Peyer's patch (tissue), 4 donors: ENCODE measurements at regions not wholly inside any gene's neighbourhood (a gene's known extent, or its start where the extent isn't known, plus 50 kb on each side); places are given as distances from the start of the nearest gene placed in this dataset.

Experiments
- DNase-seq, 3 donors: peaks; one replicate each; pipeline ENCODE4 v3.0.0-alpha.2; 2017 to 2019
- H3K27ac ChIP-seq, 4 donors: fragments of 200-600 bp; sonication (generic); one replicate each; pipeline ENCODE4 v1.5.1; 2016 to 2019
- H3K27me3 ChIP-seq, 2 donors: fragments of 200-600 bp; sonication (generic); one replicate each; pipeline ENCODE4 v1.5.1; 2019
- H3K36me3 ChIP-seq, 3 donors: fragments of 200-600 bp; sonication (generic); one replicate each; pipeline ENCODE4 v1.5.1; 2016 to 2019
- H3K4me1 ChIP-seq, 4 donors: fragments of 200-600 bp; sonication (generic); one replicate each; pipeline ENCODE4 v1.5.1; 2016 to 2019
- H3K4me3 ChIP-seq, 4 donors: fragments of 200-600 bp; sonication (generic); 1 replicate in 3 of 4; 2 replicates in 1 of 4; pipeline ENCODE4 v1.5.1; 2016 to 2019; ENCODE audit warnings: mild to moderate bottlenecking in 1 of 4
- H3K9me3 ChIP-seq, 4 donors: fragments of 200-600 bp; sonication (generic); one replicate each; pipeline ENCODE4 v1.5.1; 2016 to 2019; ENCODE audit warnings: mild to moderate bottlenecking in 1 of 4
- POLR2A ChIP-seq, 2 donors: fragments of 450-650 bp; IDR thresholded peaks; one replicate each; pipeline ENCODE4 v1.5.1; 2017; ENCODE audit warnings: antibody characterized with exemption in 2 of 2, mild to moderate bottlenecking in 2 of 2, moderate library complexity in 2 of 2
- TF ChIP-seq, protein P1 (sequence below), 6 experiments: fragments of 450-650 bp in 4 of 6; fragments of 200-600 bp in 2 of 6; sonication (generic) in 1 of 6; IDR thresholded peaks; one replicate each; pipeline ENCODE4 v1.5.1; 2017 to 2019; ENCODE audit warnings: antibody characterized with exemption in 6 of 6, mild to moderate bottlenecking in 3 of 6, moderate library complexity in 1 of 6

DNA sequence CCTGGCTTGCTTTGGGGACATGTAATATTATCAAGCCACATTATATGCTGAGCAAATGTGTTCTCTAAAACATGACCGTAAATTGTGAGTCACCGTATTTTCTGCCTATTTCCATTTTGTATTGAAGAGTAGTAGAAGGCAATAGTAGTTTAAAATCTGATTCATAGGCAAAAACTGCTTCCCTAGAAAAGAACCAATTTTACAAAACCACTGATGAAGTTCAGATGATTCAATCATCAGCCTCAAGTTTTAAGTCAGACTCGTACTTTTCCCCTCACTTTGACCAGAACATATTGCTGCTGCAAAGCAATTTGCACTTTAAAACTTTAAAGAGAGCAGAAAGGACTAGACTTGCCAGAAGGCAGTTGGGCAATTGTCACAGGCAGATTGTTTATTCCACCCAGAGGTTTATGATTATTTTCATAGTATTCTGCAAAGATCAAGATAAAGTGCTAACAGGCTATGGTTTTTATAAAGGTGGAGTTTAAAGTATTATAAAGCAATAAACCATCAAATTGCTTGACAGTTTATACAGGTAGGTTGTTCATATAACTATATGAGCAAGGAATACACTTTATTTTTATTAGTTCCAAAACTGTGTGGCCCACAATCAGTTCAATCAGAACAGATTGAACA is 168.2 kb downstream of the ETV1 start:
- TF ChIP-seq, protein P1, sequence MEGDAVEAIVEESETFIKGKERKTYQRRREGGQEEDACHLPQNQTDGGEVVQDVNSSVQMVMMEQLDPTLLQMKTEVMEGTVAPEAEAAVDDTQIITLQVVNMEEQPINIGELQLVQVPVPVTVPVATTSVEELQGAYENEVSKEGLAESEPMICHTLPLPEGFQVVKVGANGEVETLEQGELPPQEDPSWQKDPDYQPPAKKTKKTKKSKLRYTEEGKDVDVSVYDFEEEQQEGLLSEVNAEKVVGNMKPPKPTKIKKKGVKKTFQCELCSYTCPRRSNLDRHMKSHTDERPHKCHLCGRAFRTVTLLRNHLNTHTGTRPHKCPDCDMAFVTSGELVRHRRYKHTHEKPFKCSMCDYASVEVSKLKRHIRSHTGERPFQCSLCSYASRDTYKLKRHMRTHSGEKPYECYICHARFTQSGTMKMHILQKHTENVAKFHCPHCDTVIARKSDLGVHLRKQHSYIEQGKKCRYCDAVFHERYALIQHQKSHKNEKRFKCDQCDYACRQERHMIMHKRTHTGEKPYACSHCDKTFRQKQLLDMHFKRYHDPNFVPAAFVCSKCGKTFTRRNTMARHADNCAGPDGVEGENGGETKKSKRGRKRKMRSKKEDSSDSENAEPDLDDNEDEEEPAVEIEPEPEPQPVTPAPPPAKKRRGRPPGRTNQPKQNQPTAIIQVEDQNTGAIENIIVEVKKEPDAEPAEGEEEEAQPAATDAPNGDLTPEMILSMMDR (IDR thresholded peaks at IDR 0.05) = no peak
- no peak for TF ChIP-seq POLR2A (IDR thresholded peaks at IDR 0.05)
- no peaks in the 10 kb centered on the region for H3K27me3 ChIP-seq
- no peaks in the 10 kb centered on the region for H3K4me1 ChIP-seq
- H3K4me3 ChIP-seq = no peak overlapping the region
- no peaks in the 10 kb centered on the region for H3K9me3 ChIP-seq
- no peak overlapping the region for H3K27ac ChIP-seq
- no peaks in the 10 kb centered on the region for H3K36me3 ChIP-seq
- DNase-seq = no peak

- TF ChIP-seq POLR2A (IDR thresholded peaks at IDR 0.05) = no peak
- TF ChIP-seq, protein P1 (IDR thresholded peaks at IDR 0.05) = no peak
- no peak for DNase-seq
- Histone ChIP-seq H3K9me3 (no peaks in the 10 kb centered on the region), H3K36me3 (no peaks in the 10 kb centered on the region), H3K27ac (no peak overlapping the region), H3K4me3 (no peak overlapping the region), H3K4me1 (no peaks in the 10 kb centered on the region), H3K27me3 (no peaks in the 10 kb centered on the region)
These were observed 166.8 kb downstream of the ETV1 start for GRCh38 chr7:13822678-13823077.

DNA sequence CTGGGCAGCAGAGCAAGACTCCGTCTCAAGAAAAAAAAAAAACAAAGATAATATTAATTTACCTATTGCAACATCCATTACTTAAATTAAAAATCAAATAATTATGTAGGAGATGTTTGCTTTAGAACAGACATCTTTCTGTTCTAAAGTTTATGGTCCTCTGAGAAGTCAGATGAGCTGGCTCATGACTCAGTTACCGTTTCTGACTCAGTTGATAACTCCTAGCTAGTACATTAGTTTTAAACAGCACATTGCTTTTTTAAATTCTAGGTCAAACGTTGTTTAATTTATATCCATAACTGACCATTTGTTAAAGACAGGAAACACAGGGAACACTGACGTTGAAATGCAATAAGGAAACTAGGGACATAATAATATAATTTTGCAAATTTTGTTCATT is 162.7 kb downstream of the ETV1 start:
- Histone ChIP-seq H3K27me3 (no peaks in the 10 kb centered on the region), H3K4me3 (no peak overlapping the region), H3K36me3 (no peaks in the 10 kb centered on the region), H3K9me3 (no peaks in the 10 kb centered on the region), H3K4me1 (peaks cover 0 to 5% (median 0%) of the 10 kb centered on the region in 4 donors), H3K27ac (no peak overlapping the region)
- no peak for DNase-seq
- TF ChIP-seq, protein P1 (IDR thresholded peaks at IDR 0.05) = no peak
- no peak for TF ChIP-seq POLR2A (IDR thresholded peaks at IDR 0.05)

DNA sequence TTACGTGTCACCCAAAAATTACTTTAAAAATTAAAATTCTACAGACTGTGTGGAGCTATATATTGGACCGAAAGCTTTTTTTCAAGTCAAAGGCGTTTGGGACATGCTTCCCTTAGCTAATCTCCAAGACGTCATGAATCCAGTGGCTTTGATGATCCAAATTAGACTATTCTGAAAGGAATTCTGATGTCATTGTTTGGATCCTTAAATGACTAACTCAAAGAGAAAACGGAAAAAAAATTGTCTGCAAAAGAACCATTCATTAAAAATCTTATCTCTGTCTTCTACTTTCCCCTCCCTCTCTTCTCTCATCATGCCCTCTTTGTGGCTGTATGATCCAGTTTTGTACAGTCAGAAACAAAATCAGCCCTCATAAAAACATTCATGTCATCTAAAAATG is 161.8 kb downstream of the ETV1 start:
- H3K27ac ChIP-seq = no peak overlapping the region
- DNase-seq = no peak

DNA sequence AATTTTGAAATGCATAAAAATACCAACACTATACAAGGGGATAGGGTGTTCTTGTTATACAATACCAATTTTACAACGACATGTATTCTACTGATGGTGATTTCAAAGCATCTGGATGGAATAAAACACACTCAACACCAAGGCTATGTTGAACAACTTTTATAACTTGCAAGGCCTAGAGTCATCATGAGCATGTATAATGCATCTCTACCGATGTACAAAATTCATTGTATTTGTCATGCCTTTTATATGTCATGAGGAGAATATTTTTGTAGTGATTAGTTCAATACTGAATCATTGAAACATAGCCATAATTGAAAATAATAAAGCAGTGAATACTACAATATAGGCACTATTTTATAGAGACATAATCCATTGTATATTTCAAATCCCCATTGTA is 160.2 kb downstream of the ETV1 start:
- no peaks in the 10 kb centered on the region for H3K27me3 ChIP-seq
- H3K27ac ChIP-seq = no peak overlapping the region
- TF ChIP-seq, protein P1 (IDR thresholded peaks at IDR 0.05) = no peak
- no peak for TF ChIP-seq POLR2A (IDR thresholded peaks at IDR 0.05)
- H3K4me3 ChIP-seq = no peak overlapping the region
- no peaks in the 10 kb centered on the region for H3K9me3 ChIP-seq
- DNase-seq = no peak
- H3K36me3 ChIP-seq = no peaks in the 10 kb centered on the region
- peaks cover 0 to 5% (median 0%) of the 10 kb centered on the region in 4 donors for H3K4me1 ChIP-seq

More for the DNA sequence above, 161.8 kb downstream of the ETV1 start:
- Histone ChIP-seq H3K4me1 (peaks cover 0 to 5% (median 0%) of the 10 kb centered on the region in 4 donors), H3K9me3 (no peaks in the 10 kb centered on the region), H3K4me3 (no peak overlapping the region), H3K36me3 (no peaks in the 10 kb centered on the region), H3K27me3 (no peaks in the 10 kb centered on the region)
- TF ChIP-seq POLR2A (IDR thresholded peaks at IDR 0.05) = no peak
- TF ChIP-seq, protein P1 (IDR thresholded peaks at IDR 0.05) = no peak
